ENCODE measurements at regions not wholly inside any gene's neighbourhood (a gene's known extent, or its start where the extent isn't known, plus 50 kb on each side); places are given as distances from the start of the nearest gene placed in this dataset.

DNA sequence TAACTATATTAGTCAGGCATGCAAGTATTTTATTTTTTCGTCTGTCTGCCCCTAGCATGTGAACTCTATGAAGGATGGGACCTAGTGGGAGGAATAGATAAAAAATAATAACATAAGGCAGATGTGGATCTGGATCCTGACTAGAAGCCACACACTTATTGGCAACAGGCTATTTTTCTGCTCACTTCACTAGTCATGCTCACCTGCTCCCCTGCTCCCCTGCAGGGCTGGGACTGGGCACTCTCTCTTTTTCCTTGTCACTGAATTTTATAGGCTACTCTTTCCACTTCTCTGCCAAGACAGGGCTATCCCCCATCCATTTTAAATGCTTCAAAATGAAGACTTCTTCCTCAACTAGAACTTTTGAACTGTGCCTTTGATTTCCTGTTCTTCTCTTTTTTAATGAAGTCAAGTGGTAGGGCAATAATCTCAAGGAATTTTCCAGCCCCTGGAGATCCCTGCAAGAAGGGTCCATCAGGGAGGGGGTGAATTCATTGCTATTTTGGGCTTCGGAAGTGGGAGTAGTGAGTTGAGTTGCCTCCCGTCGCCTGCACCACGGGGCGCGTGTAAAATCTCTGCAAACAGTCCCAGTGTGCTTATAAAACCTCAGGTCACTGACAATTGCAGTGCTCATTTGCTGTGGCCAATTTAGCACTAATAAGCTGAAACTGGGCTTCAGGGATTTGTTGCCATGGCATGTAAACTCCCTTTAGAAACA lies 156.7 kb upstream of the NPVF start:
- TF ChIP-seq, protein P1, sequence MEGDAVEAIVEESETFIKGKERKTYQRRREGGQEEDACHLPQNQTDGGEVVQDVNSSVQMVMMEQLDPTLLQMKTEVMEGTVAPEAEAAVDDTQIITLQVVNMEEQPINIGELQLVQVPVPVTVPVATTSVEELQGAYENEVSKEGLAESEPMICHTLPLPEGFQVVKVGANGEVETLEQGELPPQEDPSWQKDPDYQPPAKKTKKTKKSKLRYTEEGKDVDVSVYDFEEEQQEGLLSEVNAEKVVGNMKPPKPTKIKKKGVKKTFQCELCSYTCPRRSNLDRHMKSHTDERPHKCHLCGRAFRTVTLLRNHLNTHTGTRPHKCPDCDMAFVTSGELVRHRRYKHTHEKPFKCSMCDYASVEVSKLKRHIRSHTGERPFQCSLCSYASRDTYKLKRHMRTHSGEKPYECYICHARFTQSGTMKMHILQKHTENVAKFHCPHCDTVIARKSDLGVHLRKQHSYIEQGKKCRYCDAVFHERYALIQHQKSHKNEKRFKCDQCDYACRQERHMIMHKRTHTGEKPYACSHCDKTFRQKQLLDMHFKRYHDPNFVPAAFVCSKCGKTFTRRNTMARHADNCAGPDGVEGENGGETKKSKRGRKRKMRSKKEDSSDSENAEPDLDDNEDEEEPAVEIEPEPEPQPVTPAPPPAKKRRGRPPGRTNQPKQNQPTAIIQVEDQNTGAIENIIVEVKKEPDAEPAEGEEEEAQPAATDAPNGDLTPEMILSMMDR (IDR thresholded peaks at IDR 0.05; ENCODE audit: insufficient read depth, low read length, poor library complexity, severe bottlenecking) = no peak
- Histone ChIP-seq H3K4me3 (ENCODE audit: low read depth, low read length) (no peak overlapping the region), H3K36me3 (ENCODE audit: control insufficient read depth, insufficient read depth, low read length) (no peaks in the 10 kb centered on the region), H3K27me3 (ENCODE audit: control insufficient read depth, insufficient read depth, low read length) (no peaks in the 10 kb centered on the region)
- DNase-seq (ENCODE audit: low read depth) = no peak

DNA sequence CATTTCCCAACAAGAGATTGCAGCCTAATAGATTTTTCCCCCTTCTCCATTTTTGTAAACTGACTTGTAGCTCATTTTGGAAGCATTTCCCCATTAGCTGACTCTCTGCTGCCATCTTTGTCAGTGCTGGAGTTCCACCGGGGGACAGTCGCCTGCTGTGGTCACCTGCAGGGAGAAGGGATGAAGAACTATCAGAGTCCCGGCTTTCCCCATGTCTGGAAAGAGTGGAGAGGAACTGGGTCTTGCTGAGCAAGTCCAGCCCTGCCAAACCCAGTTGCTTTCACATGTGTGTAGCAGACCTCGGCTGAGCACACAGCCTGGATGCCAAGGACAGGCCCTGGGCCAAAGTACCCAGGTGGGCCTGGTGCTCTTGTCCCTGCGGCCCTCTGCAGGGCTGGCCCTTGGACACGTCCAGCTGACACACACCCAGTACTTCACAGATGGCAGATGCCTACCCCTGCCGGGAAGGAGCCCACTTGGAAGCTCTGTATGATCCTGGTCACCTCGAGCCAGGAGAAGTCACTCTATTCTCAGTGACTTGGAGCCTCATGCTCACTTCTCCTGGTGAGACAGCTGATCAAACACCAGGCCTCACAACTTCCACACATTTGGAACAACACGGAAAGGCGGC lies 157.3 kb upstream of the NPVF start:
- TF ChIP-seq, protein P1 (IDR thresholded peaks at IDR 0.05; ENCODE audit: insufficient read depth, low read length, poor library complexity, severe bottlenecking) = no peak
- H3K27me3 ChIP-seq (ENCODE audit: control insufficient read depth, insufficient read depth, low read length) = no peaks in the 10 kb centered on the region
- H3K4me3 ChIP-seq (ENCODE audit: low read depth, low read length) = no peak overlapping the region
- H3K36me3 ChIP-seq (ENCODE audit: control insufficient read depth, insufficient read depth, low read length) = no peaks in the 10 kb centered on the region
- DNase-seq (ENCODE audit: low read depth) = no peak

DNA sequence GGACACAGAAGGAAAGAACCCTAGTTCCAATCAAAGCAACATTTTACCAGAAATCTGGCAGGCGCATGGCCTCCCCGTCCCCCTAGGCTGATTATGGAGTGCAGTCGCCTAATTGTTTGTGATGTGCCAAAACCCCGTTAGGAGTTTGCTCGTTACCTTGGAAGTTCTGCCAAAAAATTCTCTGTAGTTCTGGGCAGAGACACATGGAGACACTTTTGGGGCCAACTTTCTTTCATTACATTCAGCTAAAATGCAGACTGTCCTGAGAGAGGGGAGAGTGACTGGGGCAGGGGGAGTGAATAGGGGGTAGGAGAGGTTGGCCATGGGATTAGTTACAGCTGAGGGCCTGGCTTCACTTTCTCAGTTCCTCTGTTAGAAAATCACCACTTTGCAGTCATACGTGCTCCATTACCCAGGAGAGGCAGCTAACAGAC lies 158.0 kb upstream of the NPVF start:
- no peak for DNase-seq (ENCODE audit: low read depth)
- TF ChIP-seq, protein P1 (IDR thresholded peaks at IDR 0.05; ENCODE audit: insufficient read depth, low read length, poor library complexity, severe bottlenecking) = no peak
- H3K27me3 ChIP-seq (ENCODE audit: control insufficient read depth, insufficient read depth, low read length) = no peaks in the 10 kb centered on the region
- no peak overlapping the region for H3K4me3 ChIP-seq (ENCODE audit: low read depth, low read length)
- no peaks in the 10 kb centered on the region for H3K36me3 ChIP-seq (ENCODE audit: control insufficient read depth, insufficient read depth, low read length)

DNA sequence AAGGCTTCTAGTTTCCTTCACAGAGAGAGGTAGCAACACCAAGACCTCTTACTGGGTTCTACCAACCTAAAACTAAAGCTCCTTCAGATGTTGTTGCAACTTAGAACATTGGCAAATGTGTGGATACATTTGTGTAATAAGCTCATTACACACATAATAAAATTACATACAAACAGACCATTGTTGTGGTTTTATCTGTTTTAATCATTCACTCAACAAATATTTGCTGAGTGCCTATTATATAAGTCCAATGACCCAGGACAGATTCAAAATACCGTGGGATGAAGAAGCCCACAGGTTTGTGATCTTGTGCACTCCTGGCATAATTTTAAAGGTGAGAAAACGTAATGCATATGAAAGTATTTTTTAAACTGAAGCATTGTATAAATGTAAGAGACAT lies 160.4 kb upstream of the NPVF start:
- Histone ChIP-seq H3K36me3 (ENCODE audit: control insufficient read depth, insufficient read depth, low read length) (no peaks in the 10 kb centered on the region), H3K4me3 (ENCODE audit: low read depth, low read length) (no peak overlapping the region), H3K27me3 (ENCODE audit: control insufficient read depth, insufficient read depth, low read length) (no peaks in the 10 kb centered on the region)
- no peak for DNase-seq (ENCODE audit: low read depth)
- TF ChIP-seq, protein P1 (IDR thresholded peaks at IDR 0.05; ENCODE audit: insufficient read depth, low read length, poor library complexity, severe bottlenecking) = no peak

DNA sequence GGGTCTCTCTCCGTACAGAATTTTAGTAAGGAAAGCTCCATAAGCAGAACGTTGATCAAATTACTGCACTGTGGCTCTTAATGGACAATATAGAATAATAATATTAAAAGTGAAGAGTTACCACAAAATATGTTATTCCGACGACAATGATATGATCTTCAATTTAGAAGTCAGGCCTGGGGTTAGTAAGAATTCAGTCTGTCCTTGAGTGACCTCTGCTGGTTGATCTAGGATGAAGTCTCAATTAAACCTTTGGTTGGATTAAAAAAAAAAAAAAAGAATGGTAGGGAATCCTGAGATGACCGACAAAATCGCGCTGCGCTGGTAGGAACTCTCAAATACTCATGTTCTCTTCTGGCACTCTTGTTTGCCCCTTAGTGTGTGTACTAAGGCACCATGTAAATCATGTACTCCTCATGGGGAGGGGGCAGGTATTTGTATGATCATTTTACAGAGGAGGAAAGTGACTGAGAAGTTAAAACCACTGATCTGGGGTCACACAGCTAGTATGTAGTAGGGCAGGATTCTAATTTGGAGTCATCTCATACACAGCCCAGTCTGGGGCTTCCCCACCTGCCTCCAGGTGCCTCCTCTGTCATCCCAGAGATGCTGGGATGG lies 161.3 kb upstream of the NPVF start:
- H3K4me3 ChIP-seq (ENCODE audit: low read depth, low read length) = no peak overlapping the region
- TF ChIP-seq, protein P1 (IDR thresholded peaks at IDR 0.05; ENCODE audit: insufficient read depth, low read length, poor library complexity, severe bottlenecking) = peak; percentile 46
- H3K36me3 ChIP-seq (ENCODE audit: control insufficient read depth, insufficient read depth, low read length) = no peaks in the 10 kb centered on the region
- H3K27me3 ChIP-seq (ENCODE audit: control insufficient read depth, insufficient read depth, low read length) = no peaks in the 10 kb centered on the region
- no peak for DNase-seq (ENCODE audit: low read depth)
